Chondrocyte (in vitro differentiated cells): ENCODE measurements at regions not wholly inside any gene's neighbourhood (a gene's known extent, or its start where the extent isn't known, plus 50 kb on each side); places are given as distances from the start of the nearest gene placed in this dataset.
"Not testable (repeated sequence)": the region's sequence is repeated elsewhere in the genome, so short reads cannot be mapped to it uniquely, and the experiment has no call there.

Source experiments
- DNase-seq: peaks from one replicate; pipeline ENCODE4 v3.0.0; 2021; ENCODE audit warnings: mixed read lengths, low spot score
- H3K27ac Mint-ChIP-seq: one replicate; pipeline ENCODE4 v1.8.0; 2021; ENCODE audit warnings: mild to moderate bottlenecking, moderate library complexity, mixed read lengths; ENCODE audit not compliant: unreplicated experiment
- H3K27me3 Mint-ChIP-seq: 2 replicates; pipeline ENCODE4 v1.8.0; 2021; ENCODE audit warnings: low read depth, mixed read lengths
- H3K36me3 Mint-ChIP-seq: 2 replicates; pipeline ENCODE4 v1.8.0; 2021; ENCODE audit warnings: low read depth, mixed read lengths
- H3K4me1 Mint-ChIP-seq: 2 replicates; pipeline ENCODE4 v1.8.0; 2021; ENCODE audit warnings: low read depth, mild to moderate bottlenecking, mixed read lengths
- H3K4me3 Mint-ChIP-seq: one replicate; pipeline ENCODE4 v1.8.0; 2021; ENCODE audit warnings: mild to moderate bottlenecking, moderate library complexity, mixed read lengths; ENCODE audit not compliant: unreplicated experiment
- H3K9me3 Mint-ChIP-seq: 2 replicates; pipeline ENCODE4 v1.8.0; 2021; ENCODE audit warnings: low read depth, mixed read lengths
- TF ChIP-seq, protein P1 (sequence below): fragments of 200-600 bp; sonication (generic); IDR thresholded peaks from 2 replicates; pipeline ENCODE4 v1.5.0; 2021; ENCODE audit warnings: antibody characterized with exemption, mild to moderate bottlenecking, moderate library complexity

DNA sequence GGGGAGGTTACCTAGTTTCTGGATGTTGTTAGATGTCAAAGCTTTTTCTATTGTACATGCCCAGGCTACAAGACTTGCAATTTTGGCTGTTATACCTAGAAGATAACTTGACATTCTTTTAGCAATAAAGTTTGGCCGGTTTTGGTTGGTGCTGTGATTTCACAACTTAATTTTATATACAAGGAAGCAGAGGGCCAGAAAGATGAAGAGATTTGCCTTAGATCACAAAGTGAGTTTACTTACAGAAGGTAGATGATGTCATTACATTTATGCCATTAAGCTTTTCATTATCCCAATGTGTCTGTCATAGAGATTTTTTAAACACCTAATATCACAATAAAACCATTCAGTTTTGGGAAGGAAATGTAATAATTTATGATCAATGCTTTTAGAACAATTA, 698.7 kb upstream of the ANO3 start:
- no peak for DNase-seq
- Mint-ChIP-seq H3K4me1 (no peaks in the 10 kb centered on the region), H3K27ac (no peak overlapping the region), H3K36me3 (no peaks in the 10 kb centered on the region), H3K9me3 (no peaks in the 10 kb centered on the region), H3K4me3 (no peak overlapping the region), H3K27me3 (no peaks in the 10 kb centered on the region)
- TF ChIP-seq, protein P1, sequence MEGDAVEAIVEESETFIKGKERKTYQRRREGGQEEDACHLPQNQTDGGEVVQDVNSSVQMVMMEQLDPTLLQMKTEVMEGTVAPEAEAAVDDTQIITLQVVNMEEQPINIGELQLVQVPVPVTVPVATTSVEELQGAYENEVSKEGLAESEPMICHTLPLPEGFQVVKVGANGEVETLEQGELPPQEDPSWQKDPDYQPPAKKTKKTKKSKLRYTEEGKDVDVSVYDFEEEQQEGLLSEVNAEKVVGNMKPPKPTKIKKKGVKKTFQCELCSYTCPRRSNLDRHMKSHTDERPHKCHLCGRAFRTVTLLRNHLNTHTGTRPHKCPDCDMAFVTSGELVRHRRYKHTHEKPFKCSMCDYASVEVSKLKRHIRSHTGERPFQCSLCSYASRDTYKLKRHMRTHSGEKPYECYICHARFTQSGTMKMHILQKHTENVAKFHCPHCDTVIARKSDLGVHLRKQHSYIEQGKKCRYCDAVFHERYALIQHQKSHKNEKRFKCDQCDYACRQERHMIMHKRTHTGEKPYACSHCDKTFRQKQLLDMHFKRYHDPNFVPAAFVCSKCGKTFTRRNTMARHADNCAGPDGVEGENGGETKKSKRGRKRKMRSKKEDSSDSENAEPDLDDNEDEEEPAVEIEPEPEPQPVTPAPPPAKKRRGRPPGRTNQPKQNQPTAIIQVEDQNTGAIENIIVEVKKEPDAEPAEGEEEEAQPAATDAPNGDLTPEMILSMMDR = no peak

DNA sequence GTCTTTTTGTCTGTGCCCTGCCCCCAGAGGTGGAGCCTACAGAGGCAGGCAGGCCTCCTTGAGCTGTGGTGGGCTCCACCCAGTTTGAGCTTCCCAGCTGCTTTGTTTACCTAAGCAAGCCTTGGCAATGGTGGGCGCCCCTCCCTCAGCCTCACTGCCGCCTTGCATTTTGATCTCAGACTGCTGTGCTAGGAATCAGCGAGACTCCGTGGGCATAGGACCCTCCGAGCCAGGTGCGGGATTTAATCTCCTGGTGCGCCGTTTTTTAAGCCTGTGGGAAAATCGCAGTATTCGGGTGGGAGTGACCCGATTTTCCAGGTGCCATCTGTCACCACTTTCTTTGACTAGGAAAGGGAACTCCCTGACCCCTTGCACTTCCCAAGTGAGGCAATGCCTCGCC, 682.7 kb upstream of the ANO3 start:
- not testable (repeated sequence) for H3K27ac Mint-ChIP-seq, H3K4me3 Mint-ChIP-seq, H3K27me3 Mint-ChIP-seq, H3K4me1 Mint-ChIP-seq, H3K36me3 Mint-ChIP-seq, DNase-seq
- peaks cover 11% of the 10 kb centered on the region for H3K9me3 Mint-ChIP-seq

DNA sequence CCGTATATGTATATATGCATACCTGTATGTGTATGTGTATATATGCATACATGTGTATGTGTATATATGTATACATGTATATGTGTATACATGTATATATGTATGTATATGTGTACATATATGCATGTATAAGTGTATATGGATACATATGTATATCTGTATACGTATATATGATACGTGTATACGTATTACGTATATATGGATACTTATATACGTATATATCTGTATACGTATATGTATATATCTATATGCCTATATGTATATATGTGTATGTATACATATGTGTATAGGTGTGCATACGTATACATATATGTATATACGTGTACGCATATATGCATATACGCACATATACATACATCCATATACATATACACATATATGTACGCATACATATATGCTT, 681.6 kb upstream of the ANO3 start:
- Mint-ChIP-seq H3K27me3 (no peaks in the 10 kb centered on the region), H3K27ac (no peak overlapping the region), H3K9me3 (peaks cover 9% of the 10 kb centered on the region), H3K4me1 (no peaks in the 10 kb centered on the region), H3K36me3 (no peaks in the 10 kb centered on the region), H3K4me3 (no peak overlapping the region)
- TF ChIP-seq, protein P1 = no peak
- DNase-seq = no peak

DNA sequence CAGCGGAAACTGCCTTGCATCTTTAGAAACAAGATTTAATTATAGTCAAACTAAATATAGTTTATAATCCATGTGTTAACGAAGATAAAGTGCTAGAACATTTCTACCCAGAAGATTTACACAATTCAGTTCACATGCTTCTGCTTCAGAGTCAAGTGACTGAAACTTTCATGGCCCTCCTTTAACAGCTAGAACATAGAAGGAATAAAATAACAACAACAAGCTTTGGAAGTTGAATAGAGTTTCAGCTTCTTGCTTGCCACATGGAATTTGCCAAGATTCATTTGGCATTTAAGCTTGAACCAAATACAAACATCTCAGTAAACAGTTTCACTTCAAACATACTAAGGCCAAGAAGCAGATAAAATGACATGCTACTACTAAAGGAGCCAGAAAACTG, 676.3 kb upstream of the ANO3 start:
- no peaks in the 10 kb centered on the region for H3K27me3 Mint-ChIP-seq
- no peaks in the 10 kb centered on the region for H3K9me3 Mint-ChIP-seq
- TF ChIP-seq, protein P1 = no peak
- H3K4me3 Mint-ChIP-seq = no peak overlapping the region
- no peaks in the 10 kb centered on the region for H3K36me3 Mint-ChIP-seq
- no peak overlapping the region for H3K27ac Mint-ChIP-seq
- no peak for DNase-seq
- H3K4me1 Mint-ChIP-seq = no peaks in the 10 kb centered on the region

DNA sequence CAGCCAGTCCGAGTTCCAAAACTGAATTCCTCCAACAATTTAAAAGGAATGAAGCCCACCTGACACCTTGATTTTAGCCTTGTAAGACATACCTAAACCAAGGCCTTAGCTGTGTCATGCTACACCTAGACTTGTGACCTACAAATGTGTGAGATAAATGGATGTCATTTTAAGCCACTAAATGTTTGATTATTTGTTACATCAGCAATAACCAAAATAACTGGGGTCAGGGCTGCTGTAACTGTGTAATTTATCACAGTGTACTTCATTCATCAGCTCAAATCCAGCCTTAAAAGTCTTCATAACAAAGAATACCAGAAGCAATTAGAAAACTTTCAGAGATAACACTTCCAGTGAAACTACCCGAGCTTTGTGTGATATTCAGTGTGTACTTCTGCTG, 673.0 kb upstream of the ANO3 start:
- TF ChIP-seq, protein P1 = no peak
- Mint-ChIP-seq H3K4me1 (no peaks in the 10 kb centered on the region), H3K9me3 (no peaks in the 10 kb centered on the region)

DNA sequence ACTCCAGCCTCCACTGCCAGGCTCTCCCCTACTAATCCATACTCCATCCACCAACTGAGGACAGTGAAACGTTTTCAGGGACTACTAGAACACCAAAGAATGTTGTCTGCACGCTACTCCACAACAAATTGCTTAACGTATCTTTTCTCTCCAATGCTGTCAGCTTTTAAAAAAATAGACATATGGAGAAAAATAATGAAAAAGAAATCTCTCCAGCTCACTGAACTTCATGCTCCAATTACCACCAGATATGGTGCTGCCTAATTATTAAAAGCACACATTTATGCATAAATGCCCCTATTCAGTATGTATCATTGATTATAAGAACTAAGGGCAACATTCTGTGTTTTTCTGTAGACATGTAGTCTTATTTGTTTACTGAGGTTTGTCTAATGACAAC, 672.2 kb upstream of the ANO3 start:
- Mint-ChIP-seq H3K9me3 (no peaks in the 10 kb centered on the region), H3K36me3 (no peaks in the 10 kb centered on the region), H3K4me3 (no peak overlapping the region), H3K27ac (no peak overlapping the region), H3K4me1 (no peaks in the 10 kb centered on the region), H3K27me3 (no peaks in the 10 kb centered on the region)
- DNase-seq = no peak
- TF ChIP-seq, protein P1 = no peak

More for the DNA sequence above, 673.0 kb upstream of the ANO3 start:
- Mint-ChIP-seq H3K36me3 (no peaks in the 10 kb centered on the region), H3K27me3 (no peaks in the 10 kb centered on the region), H3K27ac (no peak overlapping the region), H3K4me3 (no peak overlapping the region)
- DNase-seq = no peak
